ENCODE measurements at regions not wholly inside any gene's neighbourhood (a gene's known extent, or its start where the extent isn't known, plus 50 kb on each side); places are given as distances from the start of the nearest gene placed in this dataset.

- no peaks in the 10 kb centered on the region for H3K27me3 ChIP-seq (ENCODE audit: control insufficient read depth in 1 of 2, insufficient read depth in 2 of 2, low read length in 1 of 2)
- intact Hi-C loops (cut with DNase I), result no loop called here
- ATAC-seq (ENCODE audit: low FRiP score) (no peak), DNase-seq (no peak)
- no peaks in the 10 kb centered on the region for H3K36me3 ChIP-seq (ENCODE audit: control insufficient read depth in 1 of 2, insufficient read depth in 2 of 2, low read length in 1 of 2)
- no peaks in the 10 kb centered on the region for H3K4me1 ChIP-seq (ENCODE audit: control insufficient read depth in 1 of 2, insufficient read depth in 2 of 2, low read length in 2 of 2)
- no peak overlapping the region for H3K4me3 ChIP-seq (ENCODE audit: low read length in 2 of 2)
- H3K9me3 ChIP-seq (ENCODE audit: control insufficient read depth, low read length), result peaks cover 1% of the 10 kb centered on the region
- no peak overlapping the region for H3K27ac ChIP-seq (ENCODE audit: low read depth in 1 of 2, low read length in 2 of 2)
- 50 to 58% methylated on average over 6 of the region's 6 CpGs for WGBS, 2 donors
Measured at GRCh38 chr13:26831336-26831908, 70.8 kb upstream of the GPR12 start.

- H3K4me3 ChIP-seq (ENCODE audit: low read length in 2 of 2), result no peak overlapping the region
- ATAC-seq (ENCODE audit: low FRiP score), result no peak
- DNase-seq, result no peak
- no peaks in the 10 kb centered on the region for H3K27me3 ChIP-seq (ENCODE audit: control insufficient read depth in 1 of 2, insufficient read depth in 2 of 2, low read length in 1 of 2)
- H3K27ac ChIP-seq (ENCODE audit: low read depth in 1 of 2, low read length in 2 of 2), result no peak overlapping the region
- intact Hi-C loops (cut with DNase I), result no loop called here
- H3K4me1 ChIP-seq (ENCODE audit: control insufficient read depth in 1 of 2, insufficient read depth in 2 of 2, low read length in 2 of 2), result no peaks in the 10 kb centered on the region
- no peaks in the 10 kb centered on the region for H3K36me3 ChIP-seq (ENCODE audit: control insufficient read depth in 1 of 2, insufficient read depth in 2 of 2, low read length in 1 of 2)
- H3K9me3 ChIP-seq (ENCODE audit: control insufficient read depth, low read length), result no peaks in the 10 kb centered on the region
- WGBS, 2 donors, result 83 to 84% methylated on average over 4 of the region's 4 CpGs
Measured at GRCh38 chr13:26829716-26830115, 69.1 kb upstream of the GPR12 start.

DNA sequence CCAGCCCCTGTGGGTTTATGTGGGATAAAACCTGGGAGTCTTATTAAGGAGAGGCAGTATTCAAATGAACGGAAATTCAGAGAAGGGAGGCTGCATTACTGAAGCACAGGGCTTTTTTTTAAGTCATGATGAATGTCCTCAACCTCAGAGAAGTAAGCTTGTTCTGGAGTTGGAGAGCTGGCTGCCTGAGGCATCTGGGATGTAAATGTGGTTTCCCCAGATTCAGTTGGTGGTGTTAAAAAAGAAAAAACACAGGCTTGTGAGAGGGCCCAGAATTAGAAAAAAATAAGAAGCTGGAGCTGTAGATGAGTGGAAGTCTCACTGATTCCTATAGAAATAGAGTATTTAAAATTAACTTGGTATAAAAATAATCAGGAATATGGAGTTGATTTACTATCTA, 64.0 kb upstream of the GPR12 start:
- no peak for ATAC-seq (ENCODE audit: low FRiP score)

DNA sequence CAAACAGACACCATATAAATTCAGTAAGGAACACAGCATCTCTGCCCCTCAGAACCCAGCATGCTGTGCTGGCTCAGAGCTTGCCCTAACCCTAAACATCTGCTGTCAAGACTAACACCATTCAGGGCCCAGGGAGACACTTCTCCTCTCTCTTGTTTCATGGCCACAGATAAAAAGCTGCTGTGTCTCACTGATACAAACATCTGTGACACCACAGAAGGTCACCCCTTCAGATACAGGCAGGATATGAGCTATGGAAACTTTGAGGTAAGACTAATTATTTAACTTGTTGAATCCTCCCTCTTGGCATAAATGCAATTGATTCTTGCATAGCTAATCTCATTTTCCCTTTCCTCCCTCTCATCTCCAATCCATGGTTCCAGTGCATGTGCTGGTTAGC, 61.6 kb upstream of the GPR12 start:
- Histone ChIP-seq H3K27me3 (ENCODE audit: control insufficient read depth in 1 of 2, insufficient read depth in 2 of 2, low read length in 1 of 2) (no peaks in the 10 kb centered on the region), H3K9me3 (ENCODE audit: control insufficient read depth, low read length) (no peaks in the 10 kb centered on the region), H3K4me3 (ENCODE audit: low read length in 2 of 2) (no peak overlapping the region), H3K4me1 (ENCODE audit: control insufficient read depth in 1 of 2, insufficient read depth in 2 of 2, low read length in 2 of 2) (no peaks in the 10 kb centered on the region), H3K36me3 (ENCODE audit: control insufficient read depth in 1 of 2, insufficient read depth in 2 of 2, low read length in 1 of 2) (no peaks in the 10 kb centered on the region), H3K27ac (ENCODE audit: low read depth in 1 of 2, low read length in 2 of 2) (no peak overlapping the region)
- DNase-seq, result no peak
- intact Hi-C loops (cut with DNase I), result no loop called here
- ATAC-seq (ENCODE audit: low FRiP score), result no peak

More for the DNA sequence above, 64.0 kb upstream of the GPR12 start:
- H3K4me1 ChIP-seq (ENCODE audit: control insufficient read depth in 1 of 2, insufficient read depth in 2 of 2, low read length in 2 of 2), result no peaks in the 10 kb centered on the region
- no peak overlapping the region for H3K4me3 ChIP-seq (ENCODE audit: low read length in 2 of 2)
- 0 to 25% methylated on average over 1 of the region's 1 CpG for WGBS, 2 donors
- no peaks in the 10 kb centered on the region for H3K9me3 ChIP-seq (ENCODE audit: control insufficient read depth, low read length)
- H3K36me3 ChIP-seq (ENCODE audit: control insufficient read depth in 1 of 2, insufficient read depth in 2 of 2, low read length in 1 of 2), result no peaks in the 10 kb centered on the region
- intact Hi-C loops (cut with DNase I), result no loop called here
- DNase-seq, result no peak
- H3K27ac ChIP-seq (ENCODE audit: low read depth in 1 of 2, low read length in 2 of 2), result no peak overlapping the region
- H3K27me3 ChIP-seq (ENCODE audit: control insufficient read depth in 1 of 2, insufficient read depth in 2 of 2, low read length in 1 of 2), result no peaks in the 10 kb centered on the region

- 87 to 89% methylated on average over 7 of the region's 7 CpGs for WGBS, 2 donors
- Histone ChIP-seq H3K36me3 (ENCODE audit: control insufficient read depth in 1 of 2, insufficient read depth in 2 of 2, low read length in 1 of 2) (no peaks in the 10 kb centered on the region), H3K27ac (ENCODE audit: low read depth in 1 of 2, low read length in 2 of 2) (no peak overlapping the region), H3K27me3 (ENCODE audit: control insufficient read depth in 1 of 2, insufficient read depth in 2 of 2, low read length in 1 of 2) (no peaks in the 10 kb centered on the region), H3K4me1 (ENCODE audit: control insufficient read depth in 1 of 2, insufficient read depth in 2 of 2, low read length in 2 of 2) (no peaks in the 10 kb centered on the region), H3K9me3 (ENCODE audit: control insufficient read depth, low read length) (no peaks in the 10 kb centered on the region), H3K4me3 (ENCODE audit: low read length in 2 of 2) (no peak overlapping the region)
- no peak for ATAC-seq (ENCODE audit: low FRiP score)
- intact Hi-C loops (cut with DNase I), result no loop called here
- DNase-seq, result no peak
Measured at GRCh38 chr13:26821672-26822071, 61.1 kb upstream of the GPR12 start.

GRCh38 chr13:26820871-26821270, 60.3 kb upstream of the GPR12 start:
- H3K27me3 ChIP-seq (ENCODE audit: control insufficient read depth in 1 of 2, insufficient read depth in 2 of 2, low read length in 1 of 2), result no peaks in the 10 kb centered on the region
- intact Hi-C loops (cut with DNase I), result no loop called here
- no peak overlapping the region for H3K4me3 ChIP-seq (ENCODE audit: low read length in 2 of 2)
- H3K9me3 ChIP-seq (ENCODE audit: control insufficient read depth, low read length), result no peaks in the 10 kb centered on the region
- H3K4me1 ChIP-seq (ENCODE audit: control insufficient read depth in 1 of 2, insufficient read depth in 2 of 2, low read length in 2 of 2), result no peaks in the 10 kb centered on the region
- no peaks in the 10 kb centered on the region for H3K36me3 ChIP-seq (ENCODE audit: control insufficient read depth in 1 of 2, insufficient read depth in 2 of 2, low read length in 1 of 2)
- DNase-seq (no peak), ATAC-seq (ENCODE audit: low FRiP score) (no peak)
- 82 to 91% methylated on average over 4 of the region's 4 CpGs for WGBS, 2 donors
- H3K27ac ChIP-seq (ENCODE audit: low read depth in 1 of 2, low read length in 2 of 2), result no peak overlapping the region

DNA sequence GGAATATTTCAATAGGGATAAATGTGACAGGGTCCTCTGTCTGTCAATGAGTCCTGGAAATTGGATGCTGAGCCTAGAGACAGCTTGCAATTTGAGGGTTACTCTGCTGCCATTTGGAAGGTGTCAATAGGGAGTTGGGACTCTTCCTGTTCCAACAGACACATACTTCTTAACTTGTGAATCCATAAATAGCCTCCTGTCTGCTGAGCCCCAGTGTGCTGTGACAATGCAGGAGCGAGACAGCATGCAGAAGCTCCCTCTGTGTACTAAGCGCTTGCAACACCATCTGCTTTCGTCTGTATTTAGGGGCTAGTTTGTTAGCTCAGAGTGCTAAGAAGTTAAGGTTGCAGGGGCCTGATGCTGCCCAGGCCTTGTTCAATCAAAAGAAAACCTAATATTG, 58.5 kb upstream of the GPR12 start:
- ATAC-seq (ENCODE audit: low FRiP score) (no peak), DNase-seq (no peak)
- Histone ChIP-seq H3K4me3 (ENCODE audit: low read length in 2 of 2) (no peak overlapping the region), H3K4me1 (ENCODE audit: control insufficient read depth in 1 of 2, insufficient read depth in 2 of 2, low read length in 2 of 2) (no peaks in the 10 kb centered on the region), H3K9me3 (ENCODE audit: control insufficient read depth, low read length) (no peaks in the 10 kb centered on the region), H3K27me3 (ENCODE audit: control insufficient read depth in 1 of 2, insufficient read depth in 2 of 2, low read length in 1 of 2) (no peaks in the 10 kb centered on the region), H3K36me3 (ENCODE audit: control insufficient read depth in 1 of 2, insufficient read depth in 2 of 2, low read length in 1 of 2) (no peaks in the 10 kb centered on the region), H3K27ac (ENCODE audit: low read depth in 1 of 2, low read length in 2 of 2) (no peak overlapping the region)
- intact Hi-C loops (cut with DNase I), result no loop called here
- WGBS, 2 donors, result 81 to 85% methylated on average over 3 of the region's 3 CpGs

DNA sequence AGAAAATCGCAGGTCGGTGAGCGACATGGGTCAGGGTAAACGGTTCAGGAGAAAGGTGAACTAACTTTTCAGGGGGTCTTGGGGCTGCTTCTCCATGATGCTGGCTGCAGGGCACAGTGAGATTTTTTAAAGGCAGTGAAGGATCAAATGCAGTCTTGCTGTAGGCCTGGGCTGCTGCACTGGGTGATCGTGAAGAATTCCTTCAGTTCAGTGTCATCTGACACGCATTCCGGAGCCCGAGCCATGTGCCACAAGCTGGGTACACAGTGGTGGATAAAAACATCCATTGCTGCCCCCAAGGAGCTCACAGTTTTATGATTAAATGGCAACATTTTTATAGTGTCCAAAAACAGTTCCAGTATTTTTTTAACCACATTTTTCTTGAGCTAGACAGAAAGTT, 56.3 kb upstream of the GPR12 start:
- ATAC-seq (ENCODE audit: low FRiP score) (no peak), DNase-seq (no peak)
- H3K27ac ChIP-seq (ENCODE audit: low read depth in 1 of 2, low read length in 2 of 2), result no peak overlapping the region
- H3K4me3 ChIP-seq (ENCODE audit: low read length in 2 of 2), result no peak overlapping the region
- intact Hi-C loops (cut with DNase I), result no loop called here
- no peaks in the 10 kb centered on the region for H3K9me3 ChIP-seq (ENCODE audit: control insufficient read depth, low read length)
- no peaks in the 10 kb centered on the region for H3K27me3 ChIP-seq (ENCODE audit: control insufficient read depth in 1 of 2, insufficient read depth in 2 of 2, low read length in 1 of 2)
- no peaks in the 10 kb centered on the region for H3K36me3 ChIP-seq (ENCODE audit: control insufficient read depth in 1 of 2, insufficient read depth in 2 of 2, low read length in 1 of 2)
- H3K4me1 ChIP-seq (ENCODE audit: control insufficient read depth in 1 of 2, insufficient read depth in 2 of 2, low read length in 2 of 2), result no peaks in the 10 kb centered on the region
- 44 to 46% methylated on average over 8 of the region's 8 CpGs for WGBS, 2 donors

DNA sequence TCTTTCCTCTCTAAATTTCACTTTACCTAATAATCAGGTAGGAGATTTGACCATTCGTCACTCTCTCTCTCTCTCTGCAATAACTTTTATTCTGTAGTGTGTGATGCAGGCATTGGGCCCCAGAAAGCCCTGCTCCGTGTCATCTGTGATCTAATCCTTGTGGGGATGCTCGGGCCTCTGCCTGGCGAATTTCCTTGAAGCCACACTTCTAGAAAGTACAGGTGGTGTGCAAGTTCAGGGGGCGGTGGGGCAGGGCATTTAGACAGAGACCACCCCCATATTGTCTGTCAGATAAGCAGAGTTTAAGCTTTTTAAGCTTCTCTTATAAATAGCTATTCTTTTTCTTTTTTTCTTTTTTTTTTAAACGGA, 53.4 kb upstream of the GPR12 start:
- ATAC-seq (ENCODE audit: low FRiP score), result no peak
- no peak for DNase-seq
- Histone ChIP-seq H3K9me3 (ENCODE audit: control insufficient read depth, low read length) (no peaks in the 10 kb centered on the region), H3K27ac (ENCODE audit: low read depth in 1 of 2, low read length in 2 of 2) (no peak overlapping the region), H3K27me3 (ENCODE audit: control insufficient read depth in 1 of 2, insufficient read depth in 2 of 2, low read length in 1 of 2) (no peaks in the 10 kb centered on the region), H3K4me3 (ENCODE audit: low read length in 2 of 2) (no peak overlapping the region), H3K36me3 (ENCODE audit: control insufficient read depth in 1 of 2, insufficient read depth in 2 of 2, low read length in 1 of 2) (no peaks in the 10 kb centered on the region), H3K4me1 (ENCODE audit: control insufficient read depth in 1 of 2, insufficient read depth in 2 of 2, low read length in 2 of 2) (no peaks in the 10 kb centered on the region)
- intact Hi-C loops (cut with DNase I), result no loop called here
- WGBS, 2 donors, result 65 to 71% methylated on average over 6 of the region's 6 CpGs

Data from aorta (tissue), 5 donors.